Effector memory CD4-positive, alpha-beta T cell (primary cell): ENCODE measurements at regions not wholly inside any gene's neighbourhood (a gene's known extent, or its start where the extent isn't known, plus 50 kb on each side); places are given as distances from the start of the nearest gene placed in this dataset.

Experiments used
- DNase-seq, 3 donors: peaks; one replicate each; pipeline ENCODE4 v3.0.0-alpha.2; 2020
- H3K27ac ChIP-seq: 2 replicates; pipeline ENCODE4 v1.7.0; 2013; ENCODE audit warnings: mild to moderate bottlenecking, low read length, moderate library complexity; ENCODE audit not compliant: insufficient read depth, poor library complexity, severe bottlenecking
- H3K27me3 ChIP-seq: replicated peaks from 2 replicates; pipeline ENCODE4 v1.7.0; 2013; ENCODE audit warnings: mild to moderate bottlenecking, low read length; ENCODE audit not compliant: insufficient read depth, control insufficient read depth, poor library complexity, severe bottlenecking
- H3K36me3 ChIP-seq: 2 replicates; pipeline ENCODE4 v1.7.0; 2013; ENCODE audit warnings: mild to moderate bottlenecking, low read length, moderate library complexity; ENCODE audit not compliant: control insufficient read depth, insufficient read depth
- H3K4me1 ChIP-seq: 2 replicates; pipeline ENCODE4 v1.7.0; 2013; ENCODE audit warnings: low read length, mild to moderate bottlenecking; ENCODE audit not compliant: control insufficient read depth, insufficient read depth, poor library complexity, severe bottlenecking
- H3K4me3 ChIP-seq: 2 replicates; pipeline ENCODE4 v1.7.0; 2013; ENCODE audit warnings: low read length, low read depth, mild to moderate bottlenecking; ENCODE audit not compliant: insufficient read depth, poor library complexity, severe bottlenecking
- H3K9me3 ChIP-seq: 2 replicates; pipeline ENCODE4 v1.7.0; 2013; ENCODE audit warnings: mild to moderate bottlenecking, low read length, moderate library complexity; ENCODE audit not compliant: control insufficient read depth

DNA sequence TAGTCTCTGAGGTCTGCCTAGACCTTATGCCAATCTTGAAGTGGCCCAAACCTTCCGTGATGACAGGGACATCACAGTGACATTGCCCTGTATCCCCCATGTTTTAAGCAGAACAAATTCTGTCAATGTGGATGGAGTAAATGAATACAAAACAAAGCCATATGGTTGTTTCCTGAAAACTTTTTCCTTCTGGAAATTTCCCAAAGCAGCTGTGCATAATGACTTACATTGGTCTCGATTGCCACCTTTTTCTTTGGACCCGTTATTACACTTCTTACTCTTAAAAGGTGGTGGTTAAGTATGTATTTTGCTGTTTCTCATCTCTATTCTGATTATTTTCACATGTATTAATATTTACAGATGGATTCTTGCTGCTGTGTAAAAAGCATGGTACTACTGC is 411.2 kb upstream of the KLF6 start:
- H3K27me3 ChIP-seq, result no peaks in the 10 kb centered on the region
- no peaks in the 10 kb centered on the region for H3K9me3 ChIP-seq
- no peak overlapping the region for H3K4me3 ChIP-seq
- H3K36me3 ChIP-seq, result no peaks in the 10 kb centered on the region
- H3K27ac ChIP-seq, result no peak overlapping the region
- no peaks in the 10 kb centered on the region for H3K4me1 ChIP-seq
- no peak for DNase-seq

GRCh38 chr10:4195213-4195612 is 410.2 kb upstream of the KLF6 start:
- DNase-seq, result no peak
- Histone ChIP-seq H3K4me3 (no peak overlapping the region), H3K36me3 (no peaks in the 10 kb centered on the region), H3K27ac (no peak overlapping the region), H3K27me3 (no peaks in the 10 kb centered on the region), H3K4me1 (no peaks in the 10 kb centered on the region), H3K9me3 (no peaks in the 10 kb centered on the region)

- no peaks in the 10 kb centered on the region for H3K36me3 ChIP-seq
- no peak overlapping the region for H3K27ac ChIP-seq
- no peak for DNase-seq
- no peaks in the 10 kb centered on the region for H3K9me3 ChIP-seq
- H3K4me3 ChIP-seq, result no peak overlapping the region
- H3K27me3 ChIP-seq, result no peaks in the 10 kb centered on the region
- H3K4me1 ChIP-seq, result no peaks in the 10 kb centered on the region
Observed at GRCh38 chr10:4194231-4194630, 409.2 kb upstream of the KLF6 start.

- no peak overlapping the region for H3K27ac ChIP-seq
- DNase-seq, result no peak
- no peaks in the 10 kb centered on the region for H3K36me3 ChIP-seq
- H3K4me1 ChIP-seq, result no peaks in the 10 kb centered on the region
- no peak overlapping the region for H3K4me3 ChIP-seq
- H3K27me3 ChIP-seq, result no peaks in the 10 kb centered on the region
- H3K9me3 ChIP-seq, result no peaks in the 10 kb centered on the region
Observed at GRCh38 chr10:4191894-4192293, 406.9 kb upstream of the KLF6 start.

- Histone ChIP-seq H3K36me3 (no peaks in the 10 kb centered on the region), H3K27me3 (no peaks in the 10 kb centered on the region), H3K4me1 (no peaks in the 10 kb centered on the region), H3K4me3 (no peak overlapping the region), H3K27ac (no peak overlapping the region), H3K9me3 (no peaks in the 10 kb centered on the region)
- no peak for DNase-seq
Observed at GRCh38 chr10:4191354-4191753, 406.3 kb upstream of the KLF6 start.

DNA sequence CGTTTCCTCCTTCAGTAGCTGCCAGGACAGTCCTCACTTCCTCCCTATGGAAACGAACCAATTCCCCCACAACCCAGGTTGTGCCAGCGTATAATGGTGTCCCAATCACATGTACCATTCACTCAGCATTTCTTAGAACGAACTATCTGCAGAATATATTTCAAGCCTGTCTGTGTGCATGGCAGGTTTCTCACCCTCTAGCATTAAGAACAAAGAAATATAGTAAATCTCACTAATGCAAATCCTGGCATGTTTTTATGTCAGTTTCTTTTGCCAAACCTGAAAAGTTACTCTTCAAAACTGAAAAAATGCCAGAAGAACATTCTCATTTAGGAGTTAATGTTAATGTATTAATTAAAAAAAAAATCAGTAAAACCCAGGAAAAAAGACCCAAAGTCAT is 405.9 kb upstream of the KLF6 start:
- Histone ChIP-seq H3K27me3 (no peaks in the 10 kb centered on the region), H3K36me3 (no peaks in the 10 kb centered on the region), H3K9me3 (no peaks in the 10 kb centered on the region), H3K4me3 (no peak overlapping the region), H3K4me1 (no peaks in the 10 kb centered on the region), H3K27ac (no peak overlapping the region)
- DNase-seq, result no peak

DNA sequence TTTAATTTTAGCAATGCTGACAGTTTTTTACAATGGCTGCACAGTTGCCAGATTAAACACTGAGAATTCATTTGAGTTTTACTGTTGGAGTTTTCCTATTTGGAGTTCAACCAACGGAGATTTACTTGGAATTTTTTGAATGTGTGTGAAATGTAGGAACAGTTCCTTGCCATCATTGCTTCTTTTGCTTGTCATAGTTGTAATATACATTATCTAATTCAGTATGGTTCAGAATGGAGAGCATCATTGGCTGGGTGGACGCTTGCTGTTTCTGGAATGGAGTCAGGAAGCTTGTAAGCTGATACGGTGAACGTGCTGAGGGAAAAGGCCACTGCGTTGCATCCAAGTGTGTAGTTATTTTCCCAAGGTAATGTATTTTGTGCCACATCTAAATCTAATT is 404.3 kb upstream of the KLF6 start:
- DNase-seq, result no peak
- Histone ChIP-seq H3K9me3 (no peaks in the 10 kb centered on the region), H3K27ac (no peak overlapping the region), H3K27me3 (no peaks in the 10 kb centered on the region), H3K4me1 (no peaks in the 10 kb centered on the region), H3K4me3 (no peak overlapping the region), H3K36me3 (no peaks in the 10 kb centered on the region)

- no peaks in the 10 kb centered on the region for H3K9me3 ChIP-seq
- no peak overlapping the region for H3K4me3 ChIP-seq
- H3K27ac ChIP-seq, result no peak overlapping the region
- no peaks in the 10 kb centered on the region for H3K4me1 ChIP-seq
- no peak for DNase-seq
- no peaks in the 10 kb centered on the region for H3K36me3 ChIP-seq
- H3K27me3 ChIP-seq, result no peaks in the 10 kb centered on the region
Observed at GRCh38 chr10:4188406-4188805, 403.4 kb upstream of the KLF6 start.

GRCh38 chr10:4186849-4187540 is 402.0 kb upstream of the KLF6 start:
- H3K27me3 ChIP-seq, result no peaks in the 10 kb centered on the region
- no peaks in the 10 kb centered on the region for H3K9me3 ChIP-seq
- H3K36me3 ChIP-seq, result no peaks in the 10 kb centered on the region
- no peaks in the 10 kb centered on the region for H3K4me1 ChIP-seq
- no peak overlapping the region for H3K27ac ChIP-seq
- no peak for DNase-seq
- no peak overlapping the region for H3K4me3 ChIP-seq

- Histone ChIP-seq H3K27me3 (no peaks in the 10 kb centered on the region), H3K27ac (no peak overlapping the region), H3K36me3 (no peaks in the 10 kb centered on the region), H3K4me3 (no peak overlapping the region), H3K4me1 (no peaks in the 10 kb centered on the region), H3K9me3 (no peaks in the 10 kb centered on the region)
- no peak for DNase-seq
Observed at GRCh38 chr10:4183761-4184261, 398.8 kb upstream of the KLF6 start.
